ENCODE measurements at regions not wholly inside any gene's neighbourhood (a gene's known extent, or its start where the extent isn't known, plus 50 kb on each side); places are given as distances from the start of the nearest gene placed in this dataset.

- no peak for TF ChIP-seq CTCF (conservative IDR thresholded peaks at IDR 0.05 in 1 of 2, IDR thresholded peaks at IDR 0.05 in 1 of 2; ENCODE audit: low read depth in 1 of 2, low read length in 2 of 2)
- no peak for TF ChIP-seq EZH2 (IDR thresholded peaks at IDR 0.05; ENCODE audit: low read length, missing control alignments)
Observed at GRCh38 chr2:129369437-129369836, 610.0 kb upstream of the RAB6C start.
